ENCODE measurements at regions not wholly inside any gene's neighbourhood (a gene's known extent, or its start where the extent isn't known, plus 50 kb on each side); places are given as distances from the start of the nearest gene placed in this dataset.

DNA sequence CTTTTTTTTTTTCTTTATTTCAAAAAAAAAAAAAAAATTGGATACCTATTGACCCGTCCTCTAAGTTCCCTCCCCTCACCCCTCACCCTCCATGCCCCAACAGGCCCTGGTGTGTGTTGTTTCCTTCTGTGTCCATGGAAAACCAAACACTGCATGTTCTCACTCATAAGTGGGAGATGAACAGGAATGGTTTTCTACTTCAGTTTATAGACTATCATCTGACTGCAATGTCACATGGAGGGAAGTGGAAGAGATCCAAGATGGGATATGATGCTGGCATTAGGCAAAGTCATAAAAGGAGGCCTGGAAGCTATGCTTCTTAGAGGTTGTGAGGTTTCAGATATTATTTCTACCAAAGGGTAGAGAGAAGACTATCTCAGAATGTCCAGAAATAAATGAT, 237.5 kb downstream of the MAFB start:
- Histone ChIP-seq H3K27me3 (ENCODE audit: insufficient read depth, low read depth) (no peaks in the 10 kb centered on the region), H3F3A (ENCODE audit: insufficient read depth, low read depth) (peaks cover 4% of the 10 kb centered on the region; the same call in 1 of the 2 replicates), H3K4me3 (no peak overlapping the region), H3K9me3 (ENCODE audit: insufficient read depth, low read depth) (no peaks in the 10 kb centered on the region), H3K4me1 (replicated peaks; ENCODE audit: insufficient read depth) (peaks cover 22% of the 10 kb centered on the region), H3K9me2 (ENCODE audit: insufficient read depth) (no peaks in the 10 kb centered on the region), H3K4me2 (no peak overlapping the region), H2AFZ (no peak overlapping the region), H3K27ac (no peak overlapping the region), H3K79me2 (ENCODE audit: low read depth) (no peaks in the 10 kb centered on the region), H3K36me3 (ENCODE audit: low read depth) (no peaks in the 10 kb centered on the region), H4K20me1 (ENCODE audit: insufficient read depth) (no peaks in the 10 kb centered on the region)
- DNase-seq, result no peak
- intact Hi-C loops (cut with micrococcal nuclease; ENCODE audit: unreplicated experiment), result no loop called here
- ChIA-PET CTCF (interaction anchor here (0.7 kb wide), 1 partner anchor 463 kb away, joined by 5 read pairs; no protein-coding TSS in a partner anchor), POLR2A (ENCODE audit: unreplicated experiment) (no interaction called here)
- no peak for TF ChIP-seq EZH2 (IDR thresholded peaks at IDR 0.05; ENCODE audit: low read depth)
- BruUV-seq (replicated peaks), result no TSS peak

DNA sequence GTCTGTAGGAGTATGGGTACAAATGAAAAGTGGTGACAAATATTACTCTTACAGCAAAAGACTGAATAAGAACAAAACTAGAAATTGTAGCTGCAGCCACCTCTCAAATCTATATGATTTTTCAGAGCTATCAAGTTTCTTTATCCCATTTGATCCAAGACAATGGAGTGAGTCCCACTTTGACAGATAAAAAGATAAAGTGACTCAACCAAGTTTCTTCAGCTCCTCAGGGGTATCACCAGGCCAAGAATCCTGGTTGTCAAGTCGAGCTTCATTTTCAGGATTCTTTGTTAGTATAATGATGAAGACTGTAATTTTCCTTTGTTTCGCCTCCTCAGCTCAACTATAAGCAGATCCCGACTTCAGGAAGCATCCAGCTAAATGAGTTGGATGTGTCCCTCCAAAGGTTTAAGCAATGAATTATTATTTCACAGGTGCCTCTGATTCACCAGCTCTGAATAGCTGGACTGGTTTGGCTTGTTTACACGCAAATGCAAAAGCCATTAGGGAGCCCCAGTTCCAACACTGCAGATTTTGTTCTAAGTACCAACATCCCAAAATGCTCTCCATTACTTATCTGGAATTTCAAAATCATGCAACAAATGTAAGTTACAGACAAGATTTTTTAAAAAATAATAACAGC, 238.9 kb downstream of the MAFB start:
- peaks cover 22% of the 10 kb centered on the region for H3K4me1 ChIP-seq (replicated peaks; ENCODE audit: insufficient read depth)
- no peaks in the 10 kb centered on the region for H4K20me1 ChIP-seq (ENCODE audit: insufficient read depth)
- CTCF ChIA-PET, result no interaction called here
- peak overlapping the region; percentile 20; the same call in 1 of the 2 replicates for H3K4me2 ChIP-seq
- H3K9me2 ChIP-seq (ENCODE audit: insufficient read depth), result no peaks in the 10 kb centered on the region
- no peak overlapping the region for H2AFZ ChIP-seq
- no peak overlapping the region for H3K4me3 ChIP-seq
- no TSS peak for BruUV-seq (replicated peaks)
- POLR2A ChIA-PET (ENCODE audit: unreplicated experiment), result no interaction called here
- peak in 1 of 2 experiments; percentile 78 for DNase-seq
- no peaks in the 10 kb centered on the region for H3K79me2 ChIP-seq (ENCODE audit: low read depth)
- TF ChIP-seq, protein P1, sequence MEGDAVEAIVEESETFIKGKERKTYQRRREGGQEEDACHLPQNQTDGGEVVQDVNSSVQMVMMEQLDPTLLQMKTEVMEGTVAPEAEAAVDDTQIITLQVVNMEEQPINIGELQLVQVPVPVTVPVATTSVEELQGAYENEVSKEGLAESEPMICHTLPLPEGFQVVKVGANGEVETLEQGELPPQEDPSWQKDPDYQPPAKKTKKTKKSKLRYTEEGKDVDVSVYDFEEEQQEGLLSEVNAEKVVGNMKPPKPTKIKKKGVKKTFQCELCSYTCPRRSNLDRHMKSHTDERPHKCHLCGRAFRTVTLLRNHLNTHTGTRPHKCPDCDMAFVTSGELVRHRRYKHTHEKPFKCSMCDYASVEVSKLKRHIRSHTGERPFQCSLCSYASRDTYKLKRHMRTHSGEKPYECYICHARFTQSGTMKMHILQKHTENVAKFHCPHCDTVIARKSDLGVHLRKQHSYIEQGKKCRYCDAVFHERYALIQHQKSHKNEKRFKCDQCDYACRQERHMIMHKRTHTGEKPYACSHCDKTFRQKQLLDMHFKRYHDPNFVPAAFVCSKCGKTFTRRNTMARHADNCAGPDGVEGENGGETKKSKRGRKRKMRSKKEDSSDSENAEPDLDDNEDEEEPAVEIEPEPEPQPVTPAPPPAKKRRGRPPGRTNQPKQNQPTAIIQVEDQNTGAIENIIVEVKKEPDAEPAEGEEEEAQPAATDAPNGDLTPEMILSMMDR (conservative IDR thresholded peaks at IDR 0.05), result no peak
- TF ChIP-seq EZH2 (IDR thresholded peaks at IDR 0.05; ENCODE audit: low read depth), result no peak
- H3K27me3 ChIP-seq (ENCODE audit: insufficient read depth, low read depth), result no peaks in the 10 kb centered on the region
- intact Hi-C loops (cut with micrococcal nuclease; ENCODE audit: unreplicated experiment), result no loop called here
- peaks cover 4% of the 10 kb centered on the region; the same call in 1 of the 2 replicates for H3F3A ChIP-seq (ENCODE audit: insufficient read depth, low read depth)
- H3K9me3 ChIP-seq (ENCODE audit: insufficient read depth, low read depth), result no peaks in the 10 kb centered on the region
- no peak overlapping the region for H3K27ac ChIP-seq
- H3K36me3 ChIP-seq (ENCODE audit: low read depth), result no peaks in the 10 kb centered on the region

DNA sequence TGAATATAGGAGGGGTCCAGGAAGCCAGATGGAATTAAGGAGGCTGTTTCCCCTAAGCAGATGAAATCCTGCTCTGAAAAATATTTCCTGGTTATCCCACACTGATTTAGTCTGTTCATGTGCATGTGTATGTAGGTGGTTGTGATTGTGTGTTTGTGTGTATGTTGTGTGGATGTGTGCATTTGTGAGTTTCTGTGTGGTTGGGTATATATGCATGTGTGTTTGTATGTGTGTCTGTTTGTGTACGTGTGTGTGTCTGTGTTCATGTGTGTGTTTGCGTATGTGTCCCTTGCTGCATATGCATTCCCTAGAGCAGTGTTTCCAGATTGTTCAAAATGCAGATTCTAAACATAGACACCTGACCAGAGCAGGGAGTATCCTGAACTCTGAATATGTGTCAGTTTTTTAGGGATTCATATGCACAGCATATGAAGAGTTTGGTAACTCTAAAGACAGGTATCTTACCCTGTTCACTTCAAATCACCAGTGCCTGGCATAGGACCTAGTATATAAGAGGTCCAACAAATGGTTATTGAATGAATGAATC, 239.8 kb downstream of the MAFB start:
- BruUV-seq (replicated peaks), result no TSS peak
- DNase-seq, result no peak
- POLR2A ChIA-PET (ENCODE audit: unreplicated experiment), result no interaction called here
- H2AFZ ChIP-seq, result no peak overlapping the region
- peaks cover 4% of the 10 kb centered on the region; the same call in 1 of the 2 replicates for H3F3A ChIP-seq (ENCODE audit: insufficient read depth, low read depth)
- H3K79me2 ChIP-seq (ENCODE audit: low read depth), result no peaks in the 10 kb centered on the region
- CTCF ChIA-PET, result no interaction called here
- TF ChIP-seq, protein P1 (conservative IDR thresholded peaks at IDR 0.05), result no peak
- no peak for TF ChIP-seq EZH2 (IDR thresholded peaks at IDR 0.05; ENCODE audit: low read depth)
- no peaks in the 10 kb centered on the region for H3K36me3 ChIP-seq (ENCODE audit: low read depth)
- no peaks in the 10 kb centered on the region for H3K27me3 ChIP-seq (ENCODE audit: insufficient read depth, low read depth)
- no peaks in the 10 kb centered on the region for H4K20me1 ChIP-seq (ENCODE audit: insufficient read depth)
- no peak overlapping the region for H3K4me3 ChIP-seq
- H3K9me3 ChIP-seq (ENCODE audit: insufficient read depth, low read depth), result no peaks in the 10 kb centered on the region
- peaks cover 22% of the 10 kb centered on the region for H3K4me1 ChIP-seq (replicated peaks; ENCODE audit: insufficient read depth)
- no peak overlapping the region for H3K27ac ChIP-seq
- H3K9me2 ChIP-seq (ENCODE audit: insufficient read depth), result no peaks in the 10 kb centered on the region
- no peak overlapping the region for H3K4me2 ChIP-seq
- intact Hi-C loops (cut with micrococcal nuclease; ENCODE audit: unreplicated experiment), result no loop called here
